ENCODE measurements at regions not wholly inside any gene's neighbourhood (a gene's known extent, or its start where the extent isn't known, plus 50 kb on each side); places are given as distances from the start of the nearest gene placed in this dataset.

DNA sequence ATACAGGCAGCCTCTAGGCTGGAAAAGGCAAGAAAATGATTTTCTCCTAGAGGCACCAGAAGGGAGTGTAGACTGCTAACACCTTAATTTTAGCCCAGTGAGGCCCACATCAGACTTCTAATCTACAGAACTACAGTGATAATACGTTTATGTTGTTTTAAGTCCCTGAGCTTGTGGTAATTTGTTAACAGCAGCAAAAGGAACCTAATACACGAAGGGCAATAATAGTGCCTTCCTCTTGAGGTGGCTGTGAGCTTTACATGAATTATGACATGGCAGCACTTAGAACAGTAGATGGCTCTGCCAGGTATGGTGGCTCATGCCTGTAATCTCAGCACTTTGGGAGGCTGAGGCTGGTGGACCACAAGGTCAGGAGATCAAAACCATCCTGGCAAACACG, 118.8 kb downstream of the ZNF664 start:
- TF ChIP-seq CTCF (IDR thresholded peaks at IDR 0.05), result no peak
- TF ChIP-seq POLR2A (IDR thresholded peaks at IDR 0.05), result no peak
